K562 (cell line): ENCODE measurements at regions not wholly inside any gene's neighbourhood (a gene's known extent, or its start where the extent isn't known, plus 50 kb on each side); places are given as distances from the start of the nearest gene placed in this dataset.

ENCODE experiments used
- ATAC-seq: fragments of 200-7000 bp; cut with Tn5 transposase; 3 replicates; pipeline ENCODE4 v1.9.1; 2020; ENCODE audit warnings: moderate library complexity
- BruUV-seq: library from RNA; stranded (reverse); fragments of 400-500 nt; replicated peaks from 2 replicates; lab custom pipeline; 2021; lab: Mats Ljungman, UMichigan
- CTCF ChIA-PET: fragments of 300-600 bp; formaldehyde crosslinking; extraction: SDS; loops from one replicate; lab custom pipeline; 2021; ENCODE audit warnings: low intra/inter-chr PET ratio; lab: Yijun Ruan, JAX
- POLR2A ChIA-PET: fragments of 300-600, 350-650 bp; sonication (Branson Sonifier 250); formaldehyde crosslinking; extraction: SDS; loops from one replicate; lab custom pipeline; 2021; ENCODE audit warnings: antibody characterized with exemption, inconsistent platforms; lab: Yijun Ruan, JAX
- DNase-seq, 4 experiments: peaks; one replicate each; pipeline versions ENCODE4 v3.0.0 to v3.0.0-alpha.2; 2011 to 2018; ENCODE audit warnings: low spot score in 3 of 4, mixed read lengths in 3 of 4; ENCODE audit errors: extremely low read depth in 1 of 4
- FAIRE-seq: peaks from 2 replicates; lab custom pipeline; 2011; peaks lifted over from hg19 to GRCh38; lab: Jason Lieb, UNC
- H2AFZ ChIP-seq: 2 replicates; pipeline ENCODE4 v1.6.0; 2011; ENCODE audit warnings: low read depth, low read length, control low read depth, inconsistent platforms
- H3K27ac ChIP-seq: fragments of 200-600 bp; 3 replicates; pipeline ENCODE4 v1.8.0; 2011; ENCODE audit warnings: low read depth, mild to moderate bottlenecking, control low read depth, inconsistent platforms, low read length, moderate library complexity, mixed read lengths; ENCODE audit errors: extremely low read depth
- H3K27me3 ChIP-seq, 2 experiments: fragments of 300-600 bp in 1 of 2; 2 replicates in 1 of 2; 3 replicates in 1 of 2; pipeline versions ENCODE4 v1.6.0 to v1.8.0; 2011; ENCODE audit warnings: inconsistent platforms in 2 of 2, low read length in 2 of 2, mild to moderate bottlenecking in 1 of 2, mixed read lengths in 1 of 2, moderate library complexity in 1 of 2; ENCODE audit not compliant: control insufficient read depth in 2 of 2, insufficient read depth in 2 of 2
- H3K36me3 ChIP-seq: fragments of 300-600 bp; 3 replicates; pipeline ENCODE4 v1.8.0; 2011; ENCODE audit warnings: mild to moderate bottlenecking, low read length, inconsistent platforms; ENCODE audit not compliant: control insufficient read depth, insufficient read depth
- H3K4me1 ChIP-seq, 2 experiments: fragments of 200-600 bp in 1 of 2; replicated peaks in 1 of 2; 2 replicates in 1 of 2; 3 replicates in 1 of 2; pipeline versions ENCODE4 v1.5.1 to v1.8.0; 2011; ENCODE audit warnings: inconsistent platforms in 2 of 2, low read length in 2 of 2, mild to moderate bottlenecking in 1 of 2, mixed read lengths in 1 of 2, moderate library complexity in 1 of 2; ENCODE audit not compliant: control insufficient read depth in 2 of 2, insufficient read depth in 2 of 2
- H3K4me2 ChIP-seq: 2 replicates; pipeline ENCODE4 v1.6.1; 2011; ENCODE audit warnings: low read length, control low read depth, inconsistent platforms, mixed read lengths; ENCODE audit not compliant: insufficient read depth
- H3K4me3 ChIP-seq: fragments of 200-600 bp; sonication (generic), shearing (Covaris generic); 2 replicates; pipeline ENCODE4 v1.5.1; 2016; ENCODE audit warnings: control low read depth, inconsistent platforms
- H3K79me2 ChIP-seq: fragments of 200-600 bp; 3 replicates; pipeline ENCODE4 v1.8.0; 2011; ENCODE audit warnings: low read length, inconsistent platforms; ENCODE audit not compliant: control insufficient read depth, insufficient read depth
- H3K9ac ChIP-seq, 2 experiments: 2 replicates each; pipeline versions ENCODE4 v1.6.0 to v1.6.1; 2011; ENCODE audit warnings: low read depth in 2 of 2, low read length in 2 of 2, control low read depth in 1 of 2, inconsistent platforms in 1 of 2, mild to moderate bottlenecking in 1 of 2, mixed read lengths in 1 of 2; ENCODE audit not compliant: insufficient read depth in 1 of 2
- H3K9me1 ChIP-seq: one replicate; pipeline ENCODE4 v1.6.0; 2011; ENCODE audit warnings: inconsistent platforms, mild to moderate bottlenecking, low read length, moderate library complexity; ENCODE audit not compliant: control insufficient read depth, insufficient read depth
- H3K9me3 ChIP-seq: replicated peaks from 2 replicates; pipeline ENCODE4 v1.5.1; 2011; ENCODE audit warnings: low read depth, low read length, inconsistent platforms; ENCODE audit not compliant: control insufficient read depth, insufficient read depth
- H4K20me1 ChIP-seq: replicated peaks from 2 replicates; pipeline ENCODE4 v1.6.1; 2011; ENCODE audit warnings: low read length, inconsistent platforms, mixed read lengths; ENCODE audit not compliant: control insufficient read depth, insufficient read depth
- CC2D1A ChIP-seq: fragments of 450-650 bp; IDR thresholded peaks from 2 replicates; pipeline ENCODE4 v1.6.1; 2017; ENCODE audit warnings: mild to moderate bottlenecking
- E2F3 ChIP-seq: fragments of 250-450 bp; sonication (Bioruptor Pico); IDR thresholded peaks from 2 replicates; pipeline ENCODE4 v1.4.0; 2020; ENCODE audit warnings: mild to moderate bottlenecking
- FOXK1 ChIP-seq: sonication (generic); formaldehyde crosslinking; IDR thresholded peaks from 2 replicates; pipeline ENCODE4 v1.8.0; 2022; ENCODE audit warnings: missing genetic modification reagents, mild to moderate bottlenecking, borderline replicate concordance
- GATAD2A ChIP-seq: fragments of 450-650 bp; IDR thresholded peaks from 2 replicates; pipeline ENCODE4 v1.6.1; 2017
- IRF9 ChIP-seq: fragments of 450-650 bp; IDR thresholded peaks from 2 replicates; pipeline ENCODE4 v1.6.1; 2016; ENCODE audit warnings: missing biosample characterization, missing genetic modification characterization
- JUNB ChIP-seq: fragments of 450-650 bp; formaldehyde crosslinking; conservative IDR thresholded peaks from 2 replicates; pipeline ENCODE4 v1.4.0; 2020; ENCODE audit warnings: mild to moderate bottlenecking
- MLX ChIP-seq, 2 experiments: fragments of 450-650 bp in 1 of 2; sonication (generic) in 1 of 2; formaldehyde crosslinking; conservative IDR thresholded peaks; 2 replicates each; pipeline versions ENCODE4 v1.4.0 to v1.8.1; 2020 to 2022; ENCODE audit warnings: mild to moderate bottlenecking in 1 of 2, missing genetic modification reagents in 1 of 2
- NONO ChIP-seq, 2 experiments: fragments of 200-400 bp in 1 of 2; fragments of 450-650 bp in 1 of 2; formaldehyde crosslinking in 1 of 2; IDR thresholded peaks; 2 replicates each; pipeline ENCODE4 v1.6.1; 2017; ENCODE audit warnings: low read depth in 2 of 2, mild to moderate bottlenecking in 2 of 2, moderate library complexity in 2 of 2, low read length in 1 of 2
- SAFB ChIP-seq: fragments of 200-400 bp; formaldehyde crosslinking; IDR thresholded peaks from 2 replicates; pipeline ENCODE4 v1.6.1; 2017; ENCODE audit warnings: low read depth, low read length, borderline replicate concordance
- SRSF1 ChIP-seq: fragments of 200-400 bp; formaldehyde crosslinking; IDR thresholded peaks from 2 replicates; pipeline ENCODE4 v1.6.1; 2017; ENCODE audit warnings: mild to moderate bottlenecking, low read depth, low read length, moderate library complexity
- ZNF274 ChIP-seq: IDR thresholded peaks from 2 replicates; pipeline ENCODE4 v1.6.1; 2011; ENCODE audit warnings: low read depth, mild to moderate bottlenecking, low read length, moderate library complexity, borderline replicate concordance
- ZNF644 ChIP-seq: fragments of 200-800 bp; sonication (Bioruptor generic); IDR thresholded peaks from 2 replicates; pipeline ENCODE4 v1.6.1; 2016; ENCODE audit warnings: low read depth, missing genetic modification characterization, missing compliant biosample characterization
- ZNF830 ChIP-seq: fragments of 250-450 bp; sonication (Bioruptor Pico); IDR thresholded peaks from 2 replicates; pipeline ENCODE4 v1.5.0; 2021; ENCODE audit warnings: mild to moderate bottlenecking
- WGBS: fragments of 100-300 bp; shearing (Covaris generic); methylation state at CpG from one replicate; pipeline ENCODE4 v1.1.6; 2016; ENCODE audit warnings: low coverage, mixed read lengths; ENCODE audit not compliant: insufficient coverage; ENCODE audit errors: missing lambda C conversion rate; 5-methylcytosine and 5-hydroxymethylcytosine counted together
- in situ Hi-C: fragments of 300-500 bp; cut with MboI; formaldehyde crosslinking; loops from 4 replicates; pipeline ENCODE4 v1.15.0; 2018; ENCODE audit warnings: inconsistent platforms, mixed read lengths
- intact Hi-C: fragments of 100-400 bp; cut with micrococcal nuclease; formaldehyde crosslinking; loops from 2 replicates; pipeline ENCODE4 v1.14.2; 2022
- TF ChIP-seq, protein P1 (sequence below), 2 experiments: fragments of 450-650 bp in 1 of 2; sonication (generic) in 1 of 2; formaldehyde crosslinking in 1 of 2; IDR thresholded peaks in 1 of 2; conservative IDR thresholded peaks in 1 of 2; 2 replicates each; pipeline versions ENCODE4 v1.6.1 to v1.8.1; 2016 to 2023; ENCODE audit warnings: mild to moderate bottlenecking in 2 of 2, moderate library complexity in 2 of 2, inconsistent platforms in 1 of 2, missing genetic modification reagents in 1 of 2

DNA sequence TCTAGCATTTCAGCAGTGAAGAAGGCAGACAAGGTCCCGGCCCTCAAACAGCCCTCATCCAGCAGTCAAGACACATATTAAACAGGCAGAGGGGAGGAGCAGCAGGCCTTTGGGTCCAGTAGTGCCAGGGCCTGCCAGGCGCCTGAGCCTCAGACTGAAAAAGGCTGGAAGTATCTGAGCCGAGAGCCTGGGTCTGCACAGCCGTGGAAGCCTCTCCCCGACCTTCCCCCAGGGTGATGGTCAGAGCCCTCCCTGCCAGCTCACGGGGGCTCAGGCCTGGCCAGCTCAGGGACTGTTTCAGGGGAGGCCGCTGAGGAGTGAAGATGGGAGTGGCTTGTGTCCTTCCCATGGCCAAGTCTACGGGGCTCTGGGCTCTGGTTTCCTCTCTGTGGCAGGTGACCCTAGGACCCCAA lies 565.2 kb downstream of the PTPRU start:
- no TSS peak for BruUV-seq
- ATAC-seq (no peak), DNase-seq (no peak), FAIRE-seq (no peak)
- H3K4me3 ChIP-seq, result no peak overlapping the region
- H3K27me3 ChIP-seq, result peaks cover 0 to 32% of the 10 kb centered on the region in 2 experiments; a peak in 3 of 5 replicates
- ChIA-PET CTCF (no interaction called here), POLR2A (no interaction called here)
- no peaks in the 10 kb centered on the region for H3K79me2 ChIP-seq
- H3K27ac ChIP-seq, result no peak overlapping the region
- intact Hi-C loops (no loop called here), in situ Hi-C loops (loop anchor here (25.0 kb wide), 1 partner anchor 1364 kb away; no protein-coding TSS in a partner anchor)
- no peaks in the 10 kb centered on the region for H3K36me3 ChIP-seq
- no peak overlapping the region for H3K4me2 ChIP-seq
- no peak overlapping the region for H3K9ac ChIP-seq
- no peak overlapping the region for H2AFZ ChIP-seq
- 3% methylated on average over 8 of the region's 8 CpGs for WGBS
- H3K9me3 ChIP-seq, result no peaks in the 10 kb centered on the region
- H3K4me1 ChIP-seq, result peaks cover 7 to 8% of the 10 kb centered on the region in 2 experiments; a peak in 3 of 5 replicates
- no peaks in the 10 kb centered on the region for H4K20me1 ChIP-seq
- TF ChIP-seq NONO (IDR thresholded peaks at IDR 0.05; ENCODE audit: low read depth in 2 of 2, low read length in 1 of 2) (no peak), FOXK1 (CRISPR knock-in tag) (no peak), E2F3 (CRISPR knock-in tag) (no peak), ZNF274 (no peak)
- H3K9me1 ChIP-seq, result no peaks in the 10 kb centered on the region

DNA sequence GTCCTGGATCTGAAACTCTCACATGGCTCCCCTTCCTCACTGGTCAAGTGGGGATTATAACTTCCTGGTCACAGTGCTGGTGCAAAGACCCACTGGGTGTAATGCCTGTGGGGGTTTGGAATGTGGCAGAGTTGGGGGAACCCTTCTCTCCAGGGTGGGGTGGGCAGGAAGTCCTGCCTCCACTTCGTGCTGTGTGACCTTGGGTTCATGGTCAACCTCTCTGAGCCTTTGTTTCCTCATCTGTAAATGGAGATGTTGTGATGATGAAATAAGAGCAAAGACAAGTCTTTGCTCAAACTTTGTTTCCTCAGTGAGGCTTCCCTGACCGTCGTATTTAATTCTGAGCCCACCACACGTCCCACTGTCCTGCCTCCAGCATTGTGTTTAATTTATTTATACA lies 564.7 kb downstream of the PTPRU start:
- peak; percentile 11 for FAIRE-seq
- WGBS, result 3% methylated on average over 4 of the region's 4 CpGs
- intact Hi-C loops (no loop called here), in situ Hi-C loops (loop anchor here (25.0 kb wide), 1 partner anchor 1364 kb away; no protein-coding TSS in a partner anchor)
- ChIA-PET CTCF (interaction anchor here (0.5 kb wide), 1 partner anchor 585 kb away, joined by 3 read pairs; no protein-coding TSS in a partner anchor), POLR2A (no interaction called here)
- Histone ChIP-seq H3K27me3 (peaks cover 0 to 32% of the 10 kb centered on the region in 2 experiments; a peak in 3 of 5 replicates), H3K4me3 (no peak overlapping the region), H3K4me1 (peaks cover 7 to 8% of the 10 kb centered on the region in 2 experiments; a peak in 3 of 5 replicates), H3K9me3 (no peaks in the 10 kb centered on the region), H4K20me1 (no peaks in the 10 kb centered on the region), H3K27ac (no peak overlapping the region), H3K79me2 (no peaks in the 10 kb centered on the region), H3K9ac (no peak overlapping the region), H3K9me1 (no peaks in the 10 kb centered on the region), H3K4me2 (no peak overlapping the region), H3K36me3 (no peaks in the 10 kb centered on the region), H2AFZ (no peak overlapping the region)
- no TSS peak for BruUV-seq
- DNase-seq, result peak in 1 of 4 experiments; percentile 5
- no peak for ATAC-seq
- TF ChIP-seq GATAD2A (no peak), CC2D1A (no peak), ZNF644 (tag) (no peak), JUNB (CRISPR knock-in tag) (no peak), SAFB (no peak), IRF9 (no peak), ZNF830 (no peak), SRSF1 (no peak), MLX (CRISPR knock-in tag; conservative IDR thresholded peaks at IDR 0.05) (no peak)
- TF ChIP-seq, protein P1, sequence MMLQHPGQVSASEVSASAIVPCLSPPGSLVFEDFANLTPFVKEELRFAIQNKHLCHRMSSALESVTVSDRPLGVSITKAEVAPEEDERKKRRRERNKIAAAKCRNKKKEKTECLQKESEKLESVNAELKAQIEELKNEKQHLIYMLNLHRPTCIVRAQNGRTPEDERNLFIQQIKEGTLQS (IDR thresholded peaks at IDR 0.05), result peak; percentile 33; the same call in 1 of the 2 replicates
- TF ChIP-seq, protein P1 (CRISPR knock-in tag; conservative IDR thresholded peaks at IDR 0.05), result no peak
